Fibroblast of lung (primary cell): ENCODE measurements at regions not wholly inside any gene's neighbourhood (a gene's known extent, or its start where the extent isn't known, plus 50 kb on each side); places are given as distances from the start of the nearest gene placed in this dataset.
"Not testable (repeated sequence)": the region's sequence is repeated elsewhere in the genome, so short reads cannot be mapped to it uniquely, and the experiment has no call there.

Experiments
- DNase-seq, 2 donors: peaks; one replicate each; pipeline versions ENCODE4 v3.0.0 to v3.0.0-alpha.2; 2010; ENCODE audit warnings: low read depth in 2 of 2
- H2AFZ ChIP-seq: 2 replicates; pipeline ENCODE4 v1.5.1; 2012; ENCODE audit warnings: low read length, control low read depth, inconsistent platforms
- H3K27ac ChIP-seq: 2 replicates; pipeline ENCODE4 v1.5.1; 2011; ENCODE audit warnings: low read length, control low read depth; ENCODE audit not compliant: insufficient read depth
- H3K27me3 ChIP-seq: 2 replicates; pipeline ENCODE4 v1.5.1; 2011; ENCODE audit warnings: mild to moderate bottlenecking, low read length; ENCODE audit not compliant: control insufficient read depth, insufficient read depth
- H3K36me3 ChIP-seq: 2 replicates; pipeline ENCODE4 v1.5.1; 2011; ENCODE audit warnings: low read length; ENCODE audit not compliant: control insufficient read depth, insufficient read depth
- H3K4me1 ChIP-seq: 2 replicates; pipeline ENCODE4 v1.5.1; 2011; ENCODE audit warnings: low read length; ENCODE audit not compliant: control insufficient read depth, insufficient read depth; ENCODE audit errors: extremely low read depth
- H3K4me2 ChIP-seq: 2 replicates; pipeline ENCODE4 v1.5.1; 2011; ENCODE audit warnings: low read length, control low read depth; ENCODE audit not compliant: insufficient read depth; ENCODE audit errors: extremely low read depth
- H3K4me3 ChIP-seq, 4 experiments: fragments of 200-600 bp in 1 of 4; sonication (generic) in 1 of 4; replicated peaks in 1 of 4; 2 replicates each; pipeline ENCODE4 v1.5.1; 2011 to 2016; ENCODE audit warnings: low read length in 4 of 4, low read depth in 3 of 4, mild to moderate bottlenecking in 3 of 4, control low read depth in 2 of 4, inconsistent platforms in 1 of 4, mixed read lengths in 1 of 4; ENCODE audit not compliant: insufficient read depth in 1 of 4; ENCODE audit errors: control extremely low read depth in 1 of 4
- H3K79me2 ChIP-seq: 2 replicates; pipeline ENCODE4 v1.5.1; 2012; ENCODE audit warnings: mild to moderate bottlenecking, low read length, inconsistent platforms; ENCODE audit not compliant: control insufficient read depth, insufficient read depth
- H3K9ac ChIP-seq: 2 replicates; pipeline ENCODE4 v1.5.1; 2011; ENCODE audit warnings: mild to moderate bottlenecking, low read length, control low read depth; ENCODE audit not compliant: insufficient read depth
- H3K9me3 ChIP-seq: 2 replicates; pipeline ENCODE4 v1.5.1; 2012; ENCODE audit warnings: low read depth, low read length; ENCODE audit not compliant: control insufficient read depth, insufficient read depth
- H4K20me1 ChIP-seq: 2 replicates; pipeline ENCODE4 v1.5.1; 2011; ENCODE audit warnings: low read length; ENCODE audit not compliant: control insufficient read depth, insufficient read depth; ENCODE audit errors: extremely low read depth
- CTCF ChIP-seq, 2 donors: IDR thresholded peaks in 1 of 2; conservative IDR thresholded peaks in 1 of 2; 1 replicate in 1 of 2; 2 replicates in 1 of 2; pipeline ENCODE4 v1.5.1; 2011 to 2012; ENCODE audit warnings: low read length in 2 of 2, control low read depth in 1 of 2, inconsistent platforms in 1 of 2, low read depth in 1 of 2, mild to moderate bottlenecking in 1 of 2
- EZH2 ChIP-seq: IDR thresholded peaks from 2 replicates; pipeline ENCODE4 v1.5.1; 2012; ENCODE audit warnings: low read length, control low read depth, mild to moderate bottlenecking; ENCODE audit errors: missing control alignments

GRCh38 chr10:34895977-34896376, 80.9 kb upstream of the PARD3 start:
- Histone ChIP-seq H4K20me1 (no peaks in the 10 kb centered on the region), H3K9me3 (no peaks in the 10 kb centered on the region), H3K9ac (no peak overlapping the region), H3K79me2 (no peaks in the 10 kb centered on the region), H3K27ac (no peak overlapping the region), H3K27me3 (no peaks in the 10 kb centered on the region), H3K4me1 (no peaks in the 10 kb centered on the region), H2AFZ (no peak overlapping the region), H3K4me3 (no peak overlapping the region), H3K4me2 (no peak overlapping the region), H3K36me3 (no peaks in the 10 kb centered on the region)
- no peak for TF ChIP-seq EZH2
- TF ChIP-seq CTCF (conservative IDR thresholded peaks at IDR 0.05 in 1 of 2, IDR thresholded peaks at IDR 0.05 in 1 of 2; ENCODE audit: low read depth in 1 of 2, low read length in 2 of 2): no peak
- DNase-seq: no peak

DNA sequence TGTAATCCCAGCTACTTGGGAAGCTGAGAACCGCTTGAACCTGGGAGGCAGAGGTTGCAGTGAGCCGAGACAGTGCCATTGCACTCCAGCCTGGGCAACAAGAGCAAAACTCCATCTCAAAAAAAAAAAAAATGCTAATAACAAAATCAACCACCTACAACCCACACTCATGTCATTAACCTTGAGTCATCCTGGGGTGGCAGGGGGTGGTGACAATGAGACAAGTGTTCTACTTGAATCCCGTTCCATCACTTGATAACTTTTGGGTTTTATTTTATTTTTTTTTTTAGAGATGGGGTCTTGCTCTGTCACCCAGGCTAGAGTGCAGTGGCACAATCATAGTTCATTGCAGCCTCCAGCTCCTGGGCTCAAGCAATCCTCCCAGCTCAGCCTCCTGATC, 80.0 kb upstream of the PARD3 start:
- H4K20me1 ChIP-seq, H3K36me3 ChIP-seq, H3K4me3 ChIP-seq, H3K9me3 ChIP-seq, H3K79me2 ChIP-seq, H3K27me3 ChIP-seq, H3K4me2 ChIP-seq, H3K27ac ChIP-seq, H3K4me1 ChIP-seq, H2AFZ ChIP-seq, DNase-seq, H3K9ac ChIP-seq: not testable (repeated sequence)

- not testable (repeated sequence) for H3K27me3 ChIP-seq, H3K9ac ChIP-seq, H3K79me2 ChIP-seq, H4K20me1 ChIP-seq, H2AFZ ChIP-seq, H3K4me3 ChIP-seq, H3K36me3 ChIP-seq, H3K27ac ChIP-seq, DNase-seq, H3K9me3 ChIP-seq, H3K4me1 ChIP-seq, H3K4me2 ChIP-seq
These were observed 77.4 kb upstream of the PARD3 start for GRCh38 chr10:34892521-34892920.

- Histone ChIP-seq H3K4me1 (no peaks in the 10 kb centered on the region), H2AFZ (no peak overlapping the region), H3K9ac (no peak overlapping the region), H3K9me3 (no peaks in the 10 kb centered on the region), H3K27ac (no peak overlapping the region), H3K79me2 (no peaks in the 10 kb centered on the region), H3K4me2 (no peak overlapping the region), H4K20me1 (no peaks in the 10 kb centered on the region), H3K36me3 (no peaks in the 10 kb centered on the region), H3K27me3 (no peaks in the 10 kb centered on the region), H3K4me3 (no peak overlapping the region)
- TF ChIP-seq CTCF (conservative IDR thresholded peaks at IDR 0.05 in 1 of 2, IDR thresholded peaks at IDR 0.05 in 1 of 2; ENCODE audit: low read depth in 1 of 2, low read length in 2 of 2) (no peak), EZH2 (no peak)
- DNase-seq: no peak
These were observed 75.8 kb upstream of the PARD3 start for GRCh38 chr10:34890939-34891338.
